ENCODE measurements at regions not wholly inside any gene's neighbourhood (a gene's known extent, or its start where the extent isn't known, plus 50 kb on each side); places are given as distances from the start of the nearest gene placed in this dataset.

DNA sequence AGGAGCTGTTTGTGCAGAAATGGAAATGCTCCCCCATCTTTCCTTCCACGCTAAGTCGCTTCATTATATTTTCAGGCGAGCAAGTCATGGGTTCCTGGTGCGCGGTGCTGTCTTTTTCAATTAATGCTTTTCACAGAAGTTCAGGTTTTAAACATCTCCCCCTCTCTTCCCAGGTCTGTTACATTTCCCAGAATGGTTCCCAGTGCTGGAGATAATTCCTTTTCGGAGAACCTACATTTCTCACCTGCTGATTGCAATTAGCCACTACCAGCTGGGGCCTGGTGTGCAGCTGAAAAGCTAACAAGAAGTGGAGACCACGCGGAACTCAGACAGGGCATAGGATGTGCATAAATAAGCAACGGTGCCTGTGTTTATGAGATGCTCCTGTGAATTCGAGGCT, 217.8 kb downstream of the MID1IP1 start:
- TF ChIP-seq CTCF (IDR thresholded peaks at IDR 0.05) = no peak
- no peak for TF ChIP-seq POLR2A (IDR thresholded peaks at IDR 0.05)
